HepG2 (cell line): ENCODE measurements at regions not wholly inside any gene's neighbourhood (a gene's known extent, or its start where the extent isn't known, plus 50 kb on each side); places are given as distances from the start of the nearest gene placed in this dataset.

Source experiments
- ATAC-seq: fragments of 200-7000 bp; cut with Tn5 transposase; 3 replicates; pipeline ENCODE4 v1.9.1; 2020; ENCODE audit warnings: mild to moderate bottlenecking, moderate library complexity
- BruUV-seq: library from RNA; stranded (reverse); fragments of 400-500 nt; replicated peaks from 2 replicates; lab custom pipeline; 2021; lab: Mats Ljungman, UMichigan
- CTCF ChIA-PET: fragments of 300-600 bp; formaldehyde crosslinking; extraction: SDS; loops from one replicate; lab custom pipeline; 2021; ENCODE audit warnings: low total read pairs, inconsistent platforms, low intra/inter-chr PET ratio; lab: Yijun Ruan, JAX
- POLR2A ChIA-PET: fragments of 350-600 bp; sonication (Branson Sonifier 250); formaldehyde crosslinking; loops from one replicate; lab custom pipeline; 2020; ENCODE audit warnings: antibody characterized with exemption, inconsistent platforms; lab: Yijun Ruan, JAX
- DNase-seq: peaks from one replicate; pipeline ENCODE4 v3.0.0-alpha.2; 2015; ENCODE audit warnings: low spot score
- FAIRE-seq: peaks from 3 replicates; lab custom pipeline; 2011; peaks lifted over from hg19 to GRCh38; lab: Jason Lieb, UNC
- H2AFZ ChIP-seq: one replicate; pipeline ENCODE4 v1.6.1; 2011; ENCODE audit warnings: low read length, inconsistent platforms
- H3K27ac ChIP-seq: fragments of 300-600 bp; 3 replicates; pipeline ENCODE4 v1.8.0; 2011; ENCODE audit warnings: mixed run types, mild to moderate bottlenecking, mixed read lengths, low read length, inconsistent platforms; ENCODE audit not compliant: insufficient read depth; ENCODE audit errors: extremely low read length
- H3K27me3 ChIP-seq, 2 experiments: fragments of 200-600 bp in 1 of 2; 2 replicates in 1 of 2; 3 replicates in 1 of 2; pipeline versions ENCODE4 v1.6.0 to v1.8.0; 2011; ENCODE audit warnings: low read length in 2 of 2, mild to moderate bottlenecking in 2 of 2, moderate library complexity in 2 of 2, inconsistent platforms in 1 of 2; ENCODE audit not compliant: insufficient read depth in 2 of 2, control insufficient read depth in 1 of 2
- H3K36me3 ChIP-seq, 2 experiments: fragments of 200-600 bp in 1 of 2; replicated peaks in 1 of 2; 2 replicates in 1 of 2; 3 replicates in 1 of 2; pipeline versions ENCODE4 v1.5.1 to v1.8.0; 2011; ENCODE audit warnings: low read length in 2 of 2, inconsistent platforms in 1 of 2; ENCODE audit not compliant: insufficient read depth in 2 of 2, control insufficient read depth in 1 of 2
- H3K4me1 ChIP-seq: 2 replicates; pipeline ENCODE4 v1.5.1; 2012; ENCODE audit warnings: low read length, inconsistent platforms; ENCODE audit not compliant: insufficient read depth
- H3K4me2 ChIP-seq: 2 replicates; pipeline ENCODE4 v1.6.0; 2011; ENCODE audit warnings: low read depth, low read length, inconsistent platforms
- H3K4me3 ChIP-seq, 3 experiments: fragments of 200-600 bp in 1 of 3; sonication (generic), shearing (Covaris generic) in 1 of 3; replicated peaks in 1 of 3; 2 replicates each; pipeline ENCODE4 v1.5.1; 2011 to 2016; ENCODE audit warnings: low read length in 3 of 3, inconsistent platforms in 2 of 3, low read depth in 2 of 3, mild to moderate bottlenecking in 2 of 3, control low read depth in 1 of 3, mixed read lengths in 1 of 3; ENCODE audit not compliant: insufficient read depth in 1 of 3
- H3K79me2 ChIP-seq: one replicate; pipeline ENCODE4 v1.6.1; 2011; ENCODE audit warnings: low read length, inconsistent platforms; ENCODE audit not compliant: insufficient read depth
- H3K9ac ChIP-seq: 2 replicates; pipeline ENCODE4 v1.6.0; 2011; ENCODE audit warnings: mild to moderate bottlenecking, low read depth, low read length, inconsistent platforms; ENCODE audit not compliant: insufficient read depth
- H3K9me3 ChIP-seq: 2 replicates; pipeline ENCODE4 v1.5.1; 2012; ENCODE audit warnings: mild to moderate bottlenecking, low read length
- H4K20me1 ChIP-seq: 2 replicates; pipeline ENCODE4 v1.6.0; 2011; ENCODE audit warnings: inconsistent platforms, mild to moderate bottlenecking, low read length, moderate library complexity; ENCODE audit not compliant: insufficient read depth
- IRX3 ChIP-seq: sonication (generic); formaldehyde crosslinking; IDR thresholded peaks from 2 replicates; pipeline ENCODE4 v1.8.1; 2023; ENCODE audit warnings: mild to moderate bottlenecking, low read depth, missing genetic modification reagents, borderline replicate concordance
- MAFK ChIP-seq, 2 experiments: IDR thresholded peaks in 1 of 2; conservative IDR thresholded peaks in 1 of 2; 2 replicates each; pipeline ENCODE4 v1.6.1; 2011; ENCODE audit warnings: improper control_type of control experiment in 2 of 2, low read length in 2 of 2
- ZNF143 ChIP-seq: sonication (generic); formaldehyde crosslinking; IDR thresholded peaks from 2 replicates; pipeline ENCODE4 v1.4.0; 2020; ENCODE audit warnings: missing genetic modification reagents
- ZNF205 ChIP-seq: IDR thresholded peaks from 2 replicates; pipeline ENCODE4 v1.6.1; 2018; ENCODE audit warnings: missing biosample characterization, missing genetic modification reagents
- ZNF652 ChIP-seq: IDR thresholded peaks from 2 replicates; pipeline ENCODE4 v1.6.1; 2016; ENCODE audit warnings: low read depth, borderline replicate concordance
- ZNF776 ChIP-seq: sonication (generic); formaldehyde crosslinking; IDR thresholded peaks from 2 replicates; pipeline ENCODE4 v1.4.0; 2020; ENCODE audit warnings: mild to moderate bottlenecking, missing genetic modification reagents
- WGBS: methylation state at CpG from one replicate; pipeline ENCODE4 v1.1.6; 2017; ENCODE audit warnings: low lambda C conversion rate; 5-methylcytosine and 5-hydroxymethylcytosine counted together
- in situ Hi-C: cut with HindIII; loops from 2 replicates; pipeline ENCODE4 v1.10.0; 2017; ENCODE audit warnings: low pct_unique_long_range_greater_than_20kb; ENCODE audit not compliant: extremely low pct_ligation_motif_present
- intact Hi-C: fragments of 100-400 bp; cut with micrococcal nuclease; formaldehyde crosslinking; loops from one replicate; pipeline ENCODE4 v1.10.0; 2022; ENCODE audit not compliant: unreplicated experiment
- TF ChIP-seq, protein P1 (sequence below): sonication (generic); formaldehyde crosslinking; IDR thresholded peaks from 2 replicates; pipeline ENCODE4 v1.4.0; 2020; ENCODE audit warnings: missing genetic modification reagents, borderline replicate concordance
- TF ChIP-seq, protein P2 (sequence below): sonication (generic); formaldehyde crosslinking; IDR thresholded peaks from 2 replicates; pipeline ENCODE4 v1.5.1; 2020; ENCODE audit warnings: missing genetic modification reagents, mild to moderate bottlenecking, borderline replicate concordance

DNA sequence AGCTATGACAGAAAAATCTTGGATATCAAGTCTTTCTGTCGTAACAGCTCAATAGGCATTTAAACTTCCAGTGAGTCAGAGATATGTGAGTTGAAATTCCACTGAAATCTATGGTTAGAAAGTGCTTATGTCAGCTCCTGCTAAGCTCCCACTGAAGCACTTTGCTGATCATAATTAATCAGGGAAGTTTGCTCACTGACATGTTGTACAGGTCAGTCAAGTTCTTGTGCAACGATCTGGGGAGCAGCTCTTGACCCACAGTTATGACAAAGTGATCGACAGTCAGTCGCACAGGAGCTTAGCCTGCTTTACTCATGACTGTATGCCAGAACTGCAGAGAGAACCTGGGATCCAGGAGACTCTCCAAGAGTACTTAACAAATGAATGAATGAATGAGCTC is 453.5 kb downstream of the SOX2 start (continued):
- peak; percentile 46 to 75 for TF ChIP-seq MAFK (conservative IDR thresholded peaks at IDR 0.05 in 1 of 2, IDR thresholded peaks at IDR 0.05 in 1 of 2; ENCODE audit: low read length in 2 of 2)
- no peak for TF ChIP-seq ZNF205
- TF ChIP-seq, protein P1, sequence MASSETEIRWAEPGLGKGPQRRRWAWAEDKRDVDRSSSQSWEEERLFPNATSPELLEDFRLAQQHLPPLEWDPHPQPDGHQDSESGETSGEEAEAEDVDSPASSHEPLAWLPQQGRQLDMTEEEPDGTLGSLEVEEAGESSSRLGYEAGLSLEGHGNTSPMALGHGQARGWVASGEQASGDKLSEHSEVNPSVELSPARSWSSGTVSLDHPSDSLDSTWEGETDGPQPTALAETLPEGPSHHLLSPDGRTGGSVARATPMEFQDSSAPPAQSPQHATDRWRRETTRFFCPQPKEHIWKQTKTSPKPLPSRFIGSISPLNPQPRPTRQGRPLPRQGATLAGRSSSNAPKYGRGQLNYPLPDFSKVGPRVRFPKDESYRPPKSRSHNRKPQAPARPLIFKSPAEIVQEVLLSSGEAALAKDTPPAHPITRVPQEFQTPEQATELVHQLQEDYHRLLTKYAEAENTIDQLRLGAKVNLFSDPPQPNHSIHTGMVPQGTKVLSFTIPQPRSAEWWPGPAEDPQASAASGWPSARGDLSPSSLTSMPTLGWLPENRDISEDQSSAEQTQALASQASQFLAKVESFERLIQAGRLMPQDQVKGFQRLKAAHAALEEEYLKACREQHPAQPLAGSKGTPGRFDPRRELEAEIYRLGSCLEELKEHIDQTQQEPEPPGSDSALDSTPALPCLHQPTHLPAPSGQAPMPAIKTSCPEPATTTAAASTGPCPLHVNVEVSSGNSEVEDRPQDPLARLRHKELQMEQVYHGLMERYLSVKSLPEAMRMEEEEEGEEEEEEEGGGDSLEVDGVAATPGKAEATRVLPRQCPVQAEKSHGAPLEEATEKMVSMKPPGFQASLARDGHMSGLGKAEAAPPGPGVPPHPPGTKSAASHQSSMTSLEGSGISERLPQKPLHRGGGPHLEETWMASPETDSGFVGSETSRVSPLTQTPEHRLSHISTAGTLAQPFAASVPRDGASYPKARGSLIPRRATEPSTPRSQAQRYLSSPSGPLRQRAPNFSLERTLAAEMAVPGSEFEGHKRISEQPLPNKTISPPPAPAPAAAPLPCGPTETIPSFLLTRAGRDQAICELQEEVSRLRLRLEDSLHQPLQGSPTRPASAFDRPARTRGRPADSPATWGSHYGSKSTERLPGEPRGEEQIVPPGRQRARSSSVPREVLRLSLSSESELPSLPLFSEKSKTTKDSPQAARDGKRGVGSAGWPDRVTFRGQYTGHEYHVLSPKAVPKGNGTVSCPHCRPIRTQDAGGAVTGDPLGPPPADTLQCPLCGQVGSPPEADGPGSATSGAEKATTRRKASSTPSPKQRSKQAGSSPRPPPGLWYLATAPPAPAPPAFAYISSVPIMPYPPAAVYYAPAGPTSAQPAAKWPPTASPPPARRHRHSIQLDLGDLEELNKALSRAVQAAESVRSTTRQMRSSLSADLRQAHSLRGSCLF (CRISPR knock-in tag): no peak
- no peak for TF ChIP-seq ZNF143 (CRISPR knock-in tag)
- TF ChIP-seq, protein P2, sequence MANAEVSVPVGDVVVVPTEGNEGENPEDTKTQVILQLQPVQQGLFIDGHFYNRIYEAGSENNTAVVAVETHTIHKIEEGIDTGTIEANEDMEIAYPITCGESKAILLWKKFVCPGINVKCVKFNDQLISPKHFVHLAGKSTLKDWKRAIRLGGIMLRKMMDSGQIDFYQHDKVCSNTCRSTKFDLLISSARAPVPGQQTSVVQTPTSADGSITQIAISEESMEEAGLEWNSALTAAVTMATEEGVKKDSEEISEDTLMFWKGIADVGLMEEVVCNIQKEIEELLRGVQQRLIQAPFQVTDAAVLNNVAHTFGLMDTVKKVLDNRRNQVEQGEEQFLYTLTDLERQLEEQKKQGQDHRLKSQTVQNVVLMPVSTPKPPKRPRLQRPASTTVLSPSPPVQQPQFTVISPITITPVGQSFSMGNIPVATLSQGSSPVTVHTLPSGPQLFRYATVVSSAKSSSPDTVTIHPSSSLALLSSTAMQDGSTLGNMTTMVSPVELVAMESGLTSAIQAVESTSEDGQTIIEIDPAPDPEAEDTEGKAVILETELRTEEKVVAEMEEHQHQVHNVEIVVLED: no peak

DNA sequence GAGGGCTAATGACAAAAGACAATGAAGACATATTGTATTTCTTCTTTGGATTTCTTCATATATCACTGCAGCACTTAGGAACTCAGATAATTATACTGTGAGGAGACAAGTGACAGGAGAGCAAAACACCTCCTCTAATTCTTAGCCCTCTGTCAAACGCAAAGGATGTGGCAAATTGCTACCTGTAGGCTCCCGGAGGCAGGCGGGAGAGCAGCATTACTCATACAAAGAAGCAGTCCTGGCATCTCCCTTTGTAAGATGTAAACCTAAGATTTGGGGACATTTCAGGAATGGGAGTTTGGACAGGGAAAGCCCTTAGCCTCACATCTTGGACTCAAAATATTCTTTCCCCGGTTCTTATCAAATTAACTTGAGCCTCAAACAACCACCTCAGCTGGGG is 460.8 kb downstream of the SOX2 start:
- no peaks in the 10 kb centered on the region for H3K36me3 ChIP-seq
- no peaks in the 10 kb centered on the region for H3K4me1 ChIP-seq
- DNase-seq (no peak), ATAC-seq (no peak)
- BruUV-seq: no TSS peak
- no peak overlapping the region for H3K4me2 ChIP-seq
- H2AFZ ChIP-seq: no peak overlapping the region
- intact Hi-C loops: no loop called here
- POLR2A ChIA-PET: no interaction called here
- no peak overlapping the region for H3K4me3 ChIP-seq
- CTCF ChIA-PET: no interaction called here
- H3K79me2 ChIP-seq: no peaks in the 10 kb centered on the region
- WGBS: 50% methylated on average over 4 of the region's 4 CpGs
- no peak overlapping the region for H3K9ac ChIP-seq
- TF ChIP-seq ZNF776 (CRISPR knock-in tag): no peak
- no peak for TF ChIP-seq IRX3
- TF ChIP-seq ZNF652 (CRISPR knock-in tag): no peak
- TF ChIP-seq, all 625 proteins: peak for 0
- in situ Hi-C loops: no loop called here
- FAIRE-seq: no peak
- Histone ChIP-seq H3K27ac (no peak overlapping the region), H3K27me3 (no peaks in the 10 kb centered on the region; a peak in 1 of 5 replicates), H3K9me3 (no peaks in the 10 kb centered on the region), H4K20me1 (no peaks in the 10 kb centered on the region)
